Thyroid gland (tissue), 4 donors: ENCODE measurements at regions not wholly inside any gene's neighbourhood (a gene's known extent, or its start where the extent isn't known, plus 50 kb on each side); places are given as distances from the start of the nearest gene placed in this dataset.

Source experiments
- CTCF ChIP-seq, 6 experiments: fragments of 200-600 bp in 3 of 6; fragments of 450-650 bp in 3 of 6; sonication (generic) in 3 of 6; IDR thresholded peaks; one replicate each; pipeline ENCODE4 v1.5.1; 2016 to 2019; ENCODE audit warnings: antibody characterized with exemption in 6 of 6, mild to moderate bottlenecking in 2 of 6, inconsistent platforms in 1 of 6, moderate library complexity in 1 of 6
- POLR2A ChIP-seq, 2 donors: fragments of 450-650 bp; IDR thresholded peaks; one replicate each; pipeline ENCODE4 v1.6.1; 2017; ENCODE audit warnings: antibody characterized with exemption in 2 of 2, mild to moderate bottlenecking in 2 of 2, moderate library complexity in 1 of 2

- no peak for TF ChIP-seq CTCF (IDR thresholded peaks at IDR 0.05)
- no peak for TF ChIP-seq POLR2A (IDR thresholded peaks at IDR 0.05)
These were observed 393.6 kb downstream of the LMO7 start for GRCh38 chr13:76029706-76030105.
